ENCODE measurements at regions not wholly inside any gene's neighbourhood (a gene's known extent, or its start where the extent isn't known, plus 50 kb on each side); places are given as distances from the start of the nearest gene placed in this dataset.

DNA sequence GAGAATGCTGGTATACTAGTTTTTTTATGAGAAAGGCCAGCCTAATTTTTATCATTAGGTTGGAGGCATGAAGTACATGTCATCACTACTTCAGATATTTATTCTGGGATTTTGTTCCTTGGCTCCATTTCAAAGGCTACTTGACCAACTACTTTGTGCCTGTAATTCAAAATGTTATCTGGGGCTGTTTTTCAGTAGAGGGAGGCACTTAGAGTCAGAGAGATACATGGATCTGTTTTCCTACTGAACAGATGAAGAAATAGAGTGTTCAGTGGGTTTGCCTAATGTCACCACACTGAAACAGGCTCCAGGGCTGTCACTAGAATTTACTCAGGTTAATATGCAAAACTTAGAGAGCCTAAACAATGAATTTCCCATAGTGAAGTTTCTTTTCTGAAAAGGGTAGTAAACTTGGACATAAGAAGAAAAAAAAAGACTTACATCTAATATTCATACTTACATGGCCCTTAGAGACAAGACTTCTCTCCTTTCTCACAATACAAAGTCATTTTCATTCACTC is 127.3 kb upstream of the ITGB1 start:
- Histone ChIP-seq H3K27ac (ENCODE audit: low read depth in 1 of 2, low read length in 2 of 2) (no peak overlapping the region), H3K9me3 (ENCODE audit: control insufficient read depth in 4 of 4, low read length in 3 of 4) (peaks cover 0 to 2% (median 0%) of the 10 kb centered on the region in 4 donors), H3K36me3 (ENCODE audit: control insufficient read depth in 4 of 4, insufficient read depth in 3 of 4, low read depth in 1 of 4, low read length in 3 of 4) (no peaks in the 10 kb centered on the region), H3K9ac (ENCODE audit: low read depth in 1 of 2, low read length in 2 of 2) (no peak overlapping the region), H3K27me3 (ENCODE audit: control insufficient read depth in 4 of 4, insufficient read depth in 4 of 4, low read length in 3 of 4) (no peaks in the 10 kb centered on the region), H3K4me3 (ENCODE audit: low read depth in 1 of 3, low read length in 3 of 3) (no peak overlapping the region), H3K4me1 (ENCODE audit: control insufficient read depth in 4 of 4, insufficient read depth in 4 of 4, low read length in 3 of 4) (no peaks in the 10 kb centered on the region)
- no peak for TF ChIP-seq EGR1 (IDR thresholded peaks at IDR 0.05; ENCODE audit: low read depth in 2 of 2)
- TF ChIP-seq RAD21 (IDR thresholded peaks at IDR 0.05), result no peak
- no peak for TF ChIP-seq FOXA2 (IDR thresholded peaks at IDR 0.05)
- no peak for TF ChIP-seq SP1 (IDR thresholded peaks at IDR 0.05)
- TF ChIP-seq NR2F2 (IDR thresholded peaks at IDR 0.05), result no peak
- TF ChIP-seq, protein P1, sequence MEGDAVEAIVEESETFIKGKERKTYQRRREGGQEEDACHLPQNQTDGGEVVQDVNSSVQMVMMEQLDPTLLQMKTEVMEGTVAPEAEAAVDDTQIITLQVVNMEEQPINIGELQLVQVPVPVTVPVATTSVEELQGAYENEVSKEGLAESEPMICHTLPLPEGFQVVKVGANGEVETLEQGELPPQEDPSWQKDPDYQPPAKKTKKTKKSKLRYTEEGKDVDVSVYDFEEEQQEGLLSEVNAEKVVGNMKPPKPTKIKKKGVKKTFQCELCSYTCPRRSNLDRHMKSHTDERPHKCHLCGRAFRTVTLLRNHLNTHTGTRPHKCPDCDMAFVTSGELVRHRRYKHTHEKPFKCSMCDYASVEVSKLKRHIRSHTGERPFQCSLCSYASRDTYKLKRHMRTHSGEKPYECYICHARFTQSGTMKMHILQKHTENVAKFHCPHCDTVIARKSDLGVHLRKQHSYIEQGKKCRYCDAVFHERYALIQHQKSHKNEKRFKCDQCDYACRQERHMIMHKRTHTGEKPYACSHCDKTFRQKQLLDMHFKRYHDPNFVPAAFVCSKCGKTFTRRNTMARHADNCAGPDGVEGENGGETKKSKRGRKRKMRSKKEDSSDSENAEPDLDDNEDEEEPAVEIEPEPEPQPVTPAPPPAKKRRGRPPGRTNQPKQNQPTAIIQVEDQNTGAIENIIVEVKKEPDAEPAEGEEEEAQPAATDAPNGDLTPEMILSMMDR (IDR thresholded peaks at IDR 0.05; ENCODE audit: low read depth, low read length, missing input control), result no peak
- TF ChIP-seq HNF4A (conservative IDR thresholded peaks at IDR 0.05), result no peak
- TF ChIP-seq, protein P2, sequence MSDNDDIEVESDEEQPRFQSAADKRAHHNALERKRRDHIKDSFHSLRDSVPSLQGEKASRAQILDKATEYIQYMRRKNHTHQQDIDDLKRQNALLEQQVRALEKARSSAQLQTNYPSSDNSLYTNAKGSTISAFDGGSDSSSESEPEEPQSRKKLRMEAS (IDR thresholded peaks at IDR 0.05), result no peak
- no peak for DNase-seq (ENCODE audit: low spot score)

DNA sequence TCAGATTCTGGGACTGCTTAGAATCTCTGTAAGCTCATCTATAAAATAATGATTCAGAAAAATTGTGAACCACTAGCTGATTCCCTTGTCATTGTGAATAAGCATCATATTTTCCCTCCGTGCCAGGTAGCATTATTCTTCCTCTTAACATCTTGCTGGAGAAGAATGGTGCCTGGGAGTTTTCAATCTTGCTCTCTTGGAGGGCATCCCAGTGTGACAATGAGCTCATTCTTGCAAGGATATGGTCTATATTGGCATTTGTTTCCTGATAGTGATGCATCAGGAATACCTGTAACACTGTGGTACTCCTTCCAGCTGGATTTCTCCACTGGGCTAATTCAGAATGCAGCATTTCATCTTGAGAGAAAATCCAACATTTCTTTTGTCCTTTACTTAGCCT is 126.4 kb upstream of the ITGB1 start:
- 99% methylated on average over 1 of the region's 1 CpG for WGBS
- Histone ChIP-seq H3K9ac (ENCODE audit: low read depth in 1 of 2, low read length in 2 of 2) (no peak overlapping the region), H3K27ac (ENCODE audit: low read depth in 1 of 2, low read length in 2 of 2) (no peak overlapping the region), H3K4me1 (ENCODE audit: control insufficient read depth in 4 of 4, insufficient read depth in 4 of 4, low read length in 3 of 4) (no peaks in the 10 kb centered on the region), H3K27me3 (ENCODE audit: control insufficient read depth in 4 of 4, insufficient read depth in 4 of 4, low read length in 3 of 4) (no peaks in the 10 kb centered on the region), H3K4me3 (ENCODE audit: low read depth in 1 of 3, low read length in 3 of 3) (no peak overlapping the region), H3K9me3 (ENCODE audit: control insufficient read depth in 4 of 4, low read length in 3 of 4) (peaks cover 0 to 2% (median 0%) of the 10 kb centered on the region in 4 donors), H3K36me3 (ENCODE audit: control insufficient read depth in 4 of 4, insufficient read depth in 3 of 4, low read depth in 1 of 4, low read length in 3 of 4) (no peaks in the 10 kb centered on the region)
- no peak for TF ChIP-seq GABPA (IDR thresholded peaks at IDR 0.05 in 1 of 2, conservative IDR thresholded peaks at IDR 0.05 in 1 of 2)
- TF ChIP-seq, protein P1 (IDR thresholded peaks at IDR 0.05; ENCODE audit: low read depth, low read length, missing input control), result no peak
- TF ChIP-seq HNF4A (conservative IDR thresholded peaks at IDR 0.05), result no peak
- TF ChIP-seq, protein P3, sequence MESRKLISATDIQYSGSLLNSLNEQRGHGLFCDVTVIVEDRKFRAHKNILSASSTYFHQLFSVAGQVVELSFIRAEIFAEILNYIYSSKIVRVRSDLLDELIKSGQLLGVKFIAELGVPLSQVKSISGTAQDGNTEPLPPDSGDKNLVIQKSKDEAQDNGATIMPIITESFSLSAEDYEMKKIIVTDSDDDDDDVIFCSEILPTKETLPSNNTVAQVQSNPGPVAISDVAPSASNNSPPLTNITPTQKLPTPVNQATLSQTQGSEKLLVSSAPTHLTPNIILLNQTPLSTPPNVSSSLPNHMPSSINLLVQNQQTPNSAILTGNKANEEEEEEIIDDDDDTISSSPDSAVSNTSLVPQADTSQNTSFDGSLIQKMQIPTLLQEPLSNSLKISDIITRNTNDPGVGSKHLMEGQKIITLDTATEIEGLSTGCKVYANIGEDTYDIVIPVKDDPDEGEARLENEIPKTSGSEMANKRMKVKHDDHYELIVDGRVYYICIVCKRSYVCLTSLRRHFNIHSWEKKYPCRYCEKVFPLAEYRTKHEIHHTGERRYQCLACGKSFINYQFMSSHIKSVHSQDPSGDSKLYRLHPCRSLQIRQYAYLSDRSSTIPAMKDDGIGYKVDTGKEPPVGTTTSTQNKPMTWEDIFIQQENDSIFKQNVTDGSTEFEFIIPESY (IDR thresholded peaks at IDR 0.05), result no peak
- no peak for TF ChIP-seq SP1 (IDR thresholded peaks at IDR 0.05)
- no peak for TF ChIP-seq TAF1 (conservative IDR thresholded peaks at IDR 0.05)
- no peak for TF ChIP-seq FOXA2 (IDR thresholded peaks at IDR 0.05)
- TF ChIP-seq, protein P4, sequence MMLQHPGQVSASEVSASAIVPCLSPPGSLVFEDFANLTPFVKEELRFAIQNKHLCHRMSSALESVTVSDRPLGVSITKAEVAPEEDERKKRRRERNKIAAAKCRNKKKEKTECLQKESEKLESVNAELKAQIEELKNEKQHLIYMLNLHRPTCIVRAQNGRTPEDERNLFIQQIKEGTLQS (IDR thresholded peaks at IDR 0.05), result no peak
- TF ChIP-seq YY1 (IDR thresholded peaks at IDR 0.05), result no peak
- no peak for TF ChIP-seq RAD21 (IDR thresholded peaks at IDR 0.05)
- no peak for TF ChIP-seq HNF4G (IDR thresholded peaks at IDR 0.05)
- DNase-seq (ENCODE audit: low spot score), result no peak

Data from liver (tissue), 8 donors.